Right renal cortex interstitium (tissue), 3 donors: ENCODE measurements at regions not wholly inside any gene's neighbourhood (a gene's known extent, or its start where the extent isn't known, plus 50 kb on each side); places are given as distances from the start of the nearest gene placed in this dataset.
"Not testable (repeated sequence)": the region's sequence is repeated elsewhere in the genome, so short reads cannot be mapped to it uniquely, and the experiment has no call there.

Source experiments
- DNase-seq, 3 donors: peaks; one replicate each; pipeline ENCODE4 v3.0.0-alpha.2; 2013; ENCODE audit warnings: low read depth in 3 of 3, low spot score in 2 of 3

- DNase-seq: no peak
These were observed 258.1 kb upstream of the GK2 start for GRCh38 chr4:79666112-79666511.

GRCh38 chr4:79663865-79664264 is 255.8 kb upstream of the GK2 start:
- DNase-seq: no peak

- peak in 1 of 3 donors; percentile 5 for DNase-seq
These were observed 255.1 kb upstream of the GK2 start for GRCh38 chr4:79663141-79663540.

- DNase-seq: no peak
These were observed 254.6 kb upstream of the GK2 start for GRCh38 chr4:79662651-79663050.

- no peak for DNase-seq
These were observed 253.2 kb upstream of the GK2 start for GRCh38 chr4:79661196-79661595.

GRCh38 chr4:79659308-79659870 is 251.4 kb upstream of the GK2 start:
- DNase-seq: not testable (repeated sequence)

GRCh38 chr4:79657379-79657778 is 249.4 kb upstream of the GK2 start:
- DNase-seq: no peak

- no peak for DNase-seq
These were observed 245.8 kb upstream of the GK2 start for GRCh38 chr4:79653871-79654270.

GRCh38 chr4:79652738-79653137 is 244.7 kb upstream of the GK2 start:
- no peak for DNase-seq

GRCh38 chr4:79652232-79652631 is 244.2 kb upstream of the GK2 start:
- DNase-seq: no peak

- DNase-seq: no peak
These were observed 243.4 kb upstream of the GK2 start for GRCh38 chr4:79651456-79651855.

GRCh38 chr4:79650794-79651431 is 242.9 kb upstream of the GK2 start:
- DNase-seq: no peak

GRCh38 chr4:79650217-79650616 is 242.2 kb upstream of the GK2 start:
- no peak for DNase-seq

GRCh38 chr4:79645942-79646341 is 237.9 kb upstream of the GK2 start:
- DNase-seq: no peak

GRCh38 chr4:79638735-79639134 is 230.7 kb upstream of the GK2 start:
- DNase-seq: no peak

- DNase-seq: no peak
These were observed 229.0 kb upstream of the GK2 start for GRCh38 chr4:79636991-79637390.

- DNase-seq: no peak
These were observed 226.1 kb upstream of the GK2 start for GRCh38 chr4:79634111-79634510.

- no peak for DNase-seq
These were observed 224.1 kb upstream of the GK2 start for GRCh38 chr4:79632114-79632513.

- DNase-seq: no peak
These were observed 218.6 kb upstream of the GK2 start for GRCh38 chr4:79626611-79627010.

GRCh38 chr4:79626101-79626500 is 218.1 kb upstream of the GK2 start:
- no peak for DNase-seq

GRCh38 chr4:79625361-79625760 is 217.3 kb upstream of the GK2 start:
- no peak for DNase-seq

GRCh38 chr4:79623021-79623870 is 215.2 kb upstream of the GK2 start:
- DNase-seq: no peak
